Keratinocyte (primary cell): ENCODE measurements at regions not wholly inside any gene's neighbourhood (a gene's known extent, or its start where the extent isn't known, plus 50 kb on each side); places are given as distances from the start of the nearest gene placed in this dataset.

ENCODE experiments used
- DNase-seq: peaks from one replicate; pipeline ENCODE4 v3.0.0-alpha.2; 2011; ENCODE audit warnings: low read depth, missing footprints, low spot score
- FAIRE-seq: peaks from 2 replicates; lab custom pipeline; 2011; peaks lifted over from hg19 to GRCh38; lab: Jason Lieb, UNC
- H2AFZ ChIP-seq: 2 replicates; pipeline ENCODE4 v1.6.0; 2012; ENCODE audit warnings: low read length, control low read depth, inconsistent platforms; ENCODE audit not compliant: control insufficient read depth
- H3K27ac ChIP-seq: 2 replicates; pipeline ENCODE4 v1.5.1; 2011; ENCODE audit warnings: low read length; ENCODE audit not compliant: control insufficient read depth, insufficient read depth
- H3K27me3 ChIP-seq: 3 replicates; pipeline ENCODE4 v1.6.0; 2011; ENCODE audit warnings: low read length; ENCODE audit not compliant: control insufficient read depth, insufficient read depth; ENCODE audit errors: extremely low read depth
- H3K36me3 ChIP-seq, 2 experiments: 2 replicates in 1 of 2; 3 replicates in 1 of 2; pipeline ENCODE4 v1.5.1; 2011; ENCODE audit warnings: low read length in 2 of 2, mild to moderate bottlenecking in 1 of 2; ENCODE audit not compliant: control insufficient read depth in 2 of 2, insufficient read depth in 2 of 2; ENCODE audit errors: extremely low read depth in 1 of 2
- H3K4me1 ChIP-seq: 3 replicates; pipeline ENCODE4 v1.5.1; 2011; ENCODE audit warnings: low read length; ENCODE audit not compliant: control insufficient read depth, insufficient read depth; ENCODE audit errors: extremely low read depth
- H3K4me2 ChIP-seq: 3 replicates; pipeline ENCODE4 v1.6.0; 2011; ENCODE audit warnings: low read depth, low read length; ENCODE audit not compliant: control insufficient read depth, insufficient read depth; ENCODE audit errors: extremely low read depth
- H3K4me3 ChIP-seq, 3 experiments: fragments of 200-600 bp in 1 of 3; sonication (generic) in 1 of 3; 2 replicates in 2 of 3; 3 replicates in 1 of 3; pipeline ENCODE4 v1.5.1; 2011 to 2016; ENCODE audit warnings: low read length in 3 of 3, mild to moderate bottlenecking in 3 of 3, control low read depth in 2 of 3, inconsistent platforms in 1 of 3, low read depth in 1 of 3, mixed read lengths in 1 of 3, mixed run types in 1 of 3, moderate library complexity in 1 of 3; ENCODE audit not compliant: control insufficient read depth in 2 of 3, insufficient read depth in 2 of 3; ENCODE audit errors: extremely low read depth in 1 of 3
- H3K79me2 ChIP-seq: 2 replicates; pipeline ENCODE4 v1.6.0; 2012; ENCODE audit warnings: low read length; ENCODE audit not compliant: control insufficient read depth, insufficient read depth
- H3K9ac ChIP-seq: 3 replicates; pipeline ENCODE4 v1.6.0; 2011; ENCODE audit warnings: low read length; ENCODE audit not compliant: control insufficient read depth, insufficient read depth; ENCODE audit errors: extremely low read depth
- H3K9me1 ChIP-seq: 3 replicates; pipeline ENCODE4 v1.6.0; 2011; ENCODE audit warnings: low read length; ENCODE audit not compliant: control insufficient read depth, insufficient read depth; ENCODE audit errors: extremely low read depth
- H3K9me3 ChIP-seq: 2 replicates; pipeline ENCODE4 v1.5.1; 2012; ENCODE audit warnings: low read depth, low read length; ENCODE audit not compliant: control insufficient read depth
- H4K20me1 ChIP-seq: 3 replicates; pipeline ENCODE4 v1.6.0; 2011; ENCODE audit warnings: low read length; ENCODE audit not compliant: control insufficient read depth, insufficient read depth; ENCODE audit errors: extremely low read depth
- CTCF ChIP-seq, 3 experiments: IDR thresholded peaks in 1 of 3; conservative IDR thresholded peaks in 1 of 3; optimal IDR thresholded peaks in 1 of 3; 2 replicates in 2 of 3; 3 replicates in 1 of 3; pipeline versions ENCODE3 to v1.5.1; 2011; ENCODE audit warnings: low read length in 3 of 3, mild to moderate bottlenecking in 3 of 3, moderate library complexity in 2 of 3, control low read depth in 1 of 3, inconsistent platforms in 1 of 3; ENCODE audit not compliant: insufficient read depth in 2 of 3; ENCODE audit errors: extremely low read depth in 1 of 3
- EZH2 ChIP-seq: IDR thresholded peaks from one replicate; pipeline ENCODE4 v1.6.1; 2012; ENCODE audit warnings: inconsistent platforms, mild to moderate bottlenecking, low read length, moderate library complexity
- dilution Hi-C: fragments of 300-500 bp; cut with MboI; formaldehyde crosslinking; loops from one replicate; pipeline ENCODE4 v1.7.0; 2020; ENCODE audit warnings: low sequenced_read_pairs; ENCODE audit not compliant: extremely low pct_ligation_motif_present

DNA sequence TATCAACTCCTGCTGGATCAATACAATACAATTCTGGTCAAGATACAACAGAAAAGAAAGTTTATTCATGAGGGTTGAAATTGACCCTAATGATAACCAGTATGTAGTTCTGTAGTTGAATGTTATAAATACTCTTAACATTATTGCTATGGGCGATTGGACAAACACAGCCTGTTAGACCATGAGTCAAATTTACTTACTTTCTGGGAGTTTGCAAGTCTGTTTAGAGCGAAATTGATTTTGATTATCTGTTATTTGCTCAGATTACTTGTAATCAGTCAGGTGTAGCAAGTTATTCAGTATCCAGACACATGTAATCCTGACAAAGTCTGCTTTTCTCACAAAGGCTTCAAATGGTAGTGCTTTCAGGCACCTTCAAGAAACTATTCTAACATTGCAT is 216.6 kb upstream of the B3GALT2 start:
- dilution Hi-C loops: no loop called here
- Histone ChIP-seq H2AFZ (no peak overlapping the region), H3K9me3 (no peaks in the 10 kb centered on the region), H3K27ac (no peak overlapping the region), H4K20me1 (no peaks in the 10 kb centered on the region), H3K4me2 (no peak overlapping the region), H3K79me2 (no peaks in the 10 kb centered on the region), H3K4me3 (no peak overlapping the region), H3K36me3 (no peaks in the 10 kb centered on the region), H3K27me3 (no peaks in the 10 kb centered on the region), H3K9me1 (no peaks in the 10 kb centered on the region), H3K4me1 (no peaks in the 10 kb centered on the region), H3K9ac (no peak overlapping the region)
- DNase-seq (no peak), FAIRE-seq (no peak)
- TF ChIP-seq EZH2: no peak
- no peak for TF ChIP-seq CTCF (optimal IDR thresholded peaks at IDR 0.05 in 1 of 3, IDR thresholded peaks at IDR 0.05 in 1 of 3, conservative IDR thresholded peaks at IDR 0.05 in 1 of 3; ENCODE audit: extremely low read depth in 1 of 3, insufficient read depth in 2 of 3, low read length in 3 of 3)

DNA sequence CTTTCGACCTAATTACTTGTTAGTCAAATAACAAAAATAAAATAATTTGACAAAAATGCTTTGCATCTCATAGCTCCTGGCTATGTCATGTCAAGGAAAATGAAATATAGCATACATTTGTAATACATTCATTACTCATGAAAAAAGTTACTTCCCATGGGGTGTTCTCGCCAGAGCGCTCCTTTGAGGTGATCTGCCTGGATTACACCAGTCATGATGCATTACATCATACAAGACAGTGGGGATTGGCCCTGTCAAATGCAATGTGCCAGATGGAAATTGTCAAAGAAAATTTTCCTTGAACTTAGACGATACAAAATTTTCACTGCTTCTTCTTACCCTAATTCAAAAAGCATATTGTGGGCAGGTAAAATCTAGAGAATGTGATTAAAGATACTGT is 215.6 kb upstream of the B3GALT2 start:
- H3K27ac ChIP-seq: no peak overlapping the region
- no peak for FAIRE-seq

More for the DNA sequence above, 215.6 kb upstream of the B3GALT2 start:
- no peaks in the 10 kb centered on the region for H4K20me1 ChIP-seq
- H2AFZ ChIP-seq: no peak overlapping the region
- no peaks in the 10 kb centered on the region for H3K9me3 ChIP-seq
- H3K4me3 ChIP-seq: no peak overlapping the region
- H3K9ac ChIP-seq: no peak overlapping the region
- DNase-seq: no peak
- H3K27me3 ChIP-seq: no peaks in the 10 kb centered on the region
- H3K4me2 ChIP-seq: no peak overlapping the region
- no peaks in the 10 kb centered on the region for H3K36me3 ChIP-seq
- H3K4me1 ChIP-seq: no peaks in the 10 kb centered on the region
- TF ChIP-seq EZH2 (no peak), CTCF (optimal IDR thresholded peaks at IDR 0.05 in 1 of 3, IDR thresholded peaks at IDR 0.05 in 1 of 3, conservative IDR thresholded peaks at IDR 0.05 in 1 of 3; ENCODE audit: extremely low read depth in 1 of 3, insufficient read depth in 2 of 3, low read length in 3 of 3) (no peak)
- H3K9me1 ChIP-seq: no peaks in the 10 kb centered on the region
- H3K79me2 ChIP-seq: no peaks in the 10 kb centered on the region
- dilution Hi-C loops: no loop called here
